Fibroblast of skin of left quadriceps (primary cell): ENCODE measurements at regions not wholly inside any gene's neighbourhood (a gene's known extent, or its start where the extent isn't known, plus 50 kb on each side); places are given as distances from the start of the nearest gene placed in this dataset.

Experiments used
- DNase-seq, 2 experiments: peaks; one replicate each; pipeline ENCODE4 v3.0.0-alpha.2; 2013; ENCODE audit warnings: low read depth in 2 of 2

- no peak for DNase-seq
Measured at GRCh38 chr17:53176629-53177028, 646.1 kb upstream of the KIF2B start.

GRCh38 chr17:53168413-53168812 lies 654.3 kb upstream of the KIF2B start:
- DNase-seq: no peak

DNA sequence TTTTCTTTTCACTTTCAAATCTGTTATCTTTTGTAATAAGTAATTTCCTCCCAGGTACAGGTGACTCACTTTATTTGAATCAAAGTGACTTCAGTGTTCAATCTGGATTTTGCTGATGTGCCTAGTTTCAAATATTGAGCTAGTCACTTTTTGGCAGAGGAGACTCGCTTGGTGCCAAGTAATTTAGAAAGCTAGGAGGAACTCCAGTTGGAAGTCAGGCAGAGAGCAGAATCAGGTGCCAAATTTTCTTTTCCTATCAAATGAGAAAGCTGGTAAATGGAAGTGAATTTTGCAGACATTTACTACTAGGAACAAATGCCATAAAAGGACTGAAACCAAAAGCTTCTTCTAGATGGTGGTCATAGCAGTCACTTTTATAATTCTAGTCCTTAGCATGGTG lies 656.0 kb upstream of the KIF2B start:
- no peak for DNase-seq

DNA sequence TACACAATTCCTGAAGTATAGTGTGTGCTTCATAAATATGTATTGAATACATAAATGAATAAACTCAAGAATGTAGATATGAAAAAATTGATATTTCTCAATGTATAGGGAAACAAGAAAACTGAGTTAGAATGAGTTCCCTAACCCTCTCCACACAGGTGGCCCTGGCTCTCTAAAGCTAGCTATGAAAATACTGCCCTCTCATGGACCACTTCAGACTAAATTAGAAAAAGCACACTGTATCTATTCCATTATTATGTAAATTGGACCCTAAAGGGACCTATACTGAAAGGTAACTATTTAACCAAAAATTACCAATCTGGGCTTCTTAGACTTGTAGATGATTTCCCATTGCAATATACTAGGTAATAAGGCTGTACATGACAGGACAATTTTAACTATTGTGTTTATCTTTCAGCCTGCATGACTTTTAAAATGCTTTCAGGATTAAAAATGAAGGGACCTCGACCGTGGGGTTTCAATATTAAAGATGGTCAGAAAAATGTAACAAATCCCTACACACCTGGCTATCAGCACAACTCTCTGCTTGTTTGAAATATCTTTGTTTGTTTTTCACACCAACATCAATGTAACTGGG lies 672.5 kb upstream of the KIF2B start:
- no peak for DNase-seq

DNA sequence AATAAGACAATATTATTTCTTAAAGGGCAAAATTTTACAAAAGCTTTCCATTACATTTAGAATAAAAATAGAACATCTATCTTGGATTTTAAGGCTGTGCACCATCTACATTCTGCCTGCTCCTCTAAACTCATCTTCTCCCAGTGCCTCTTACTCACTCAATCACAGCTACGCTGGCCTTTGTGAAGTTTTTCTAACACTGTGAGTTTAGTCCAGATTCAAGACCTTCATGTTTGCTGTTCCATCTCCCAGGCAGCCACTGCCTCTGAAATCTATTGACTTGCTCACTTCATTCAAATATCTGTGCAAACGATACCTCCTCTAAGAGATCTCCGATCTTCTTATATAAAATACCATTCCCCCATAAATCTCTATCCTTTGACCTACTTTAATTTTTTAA lies 673.4 kb upstream of the KIF2B start:
- no peak for DNase-seq

GRCh38 chr17:53148058-53148457 lies 674.7 kb upstream of the KIF2B start:
- DNase-seq: no peak

DNA sequence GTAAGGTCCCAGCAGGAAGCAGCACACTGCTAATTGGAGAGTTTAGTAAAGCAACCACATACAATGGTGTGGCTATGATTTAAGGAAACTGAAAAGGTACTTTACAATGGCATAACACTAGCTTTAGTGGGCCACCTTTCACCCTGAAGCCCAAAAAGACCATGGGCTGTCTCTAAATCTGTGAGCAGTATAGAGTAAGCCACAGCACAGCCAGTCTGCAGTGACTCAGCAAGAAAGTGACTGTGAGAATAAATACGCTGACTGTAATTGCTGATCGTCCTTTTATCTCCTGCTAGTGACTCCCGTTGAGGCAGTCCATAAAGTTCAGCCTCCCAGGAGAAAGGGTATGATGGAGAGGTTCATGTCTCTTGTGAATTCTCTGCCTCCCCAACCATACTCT lies 679.8 kb upstream of the KIF2B start:
- DNase-seq: no peak

DNA sequence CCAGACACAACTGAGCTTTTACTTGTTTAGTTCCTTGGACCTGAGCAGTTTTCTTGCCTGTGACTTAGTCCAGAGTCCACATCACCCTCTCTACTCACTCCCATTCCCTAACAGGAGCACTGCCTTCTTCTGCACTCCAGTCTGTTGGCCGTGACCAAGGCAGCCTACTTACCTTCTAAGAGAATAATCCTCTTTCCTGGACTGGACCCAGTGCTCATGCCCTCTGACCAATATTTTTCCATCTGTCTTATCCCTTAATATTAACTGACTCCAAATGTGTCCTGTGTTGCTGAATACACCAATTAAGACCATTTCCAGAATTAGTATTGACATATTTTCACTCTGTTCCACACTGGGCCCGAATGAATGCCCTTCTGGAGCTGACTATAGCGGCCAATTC lies 681.0 kb upstream of the KIF2B start:
- DNase-seq: no peak

GRCh38 chr17:53141280-53141679 lies 681.4 kb upstream of the KIF2B start:
- no peak for DNase-seq

DNA sequence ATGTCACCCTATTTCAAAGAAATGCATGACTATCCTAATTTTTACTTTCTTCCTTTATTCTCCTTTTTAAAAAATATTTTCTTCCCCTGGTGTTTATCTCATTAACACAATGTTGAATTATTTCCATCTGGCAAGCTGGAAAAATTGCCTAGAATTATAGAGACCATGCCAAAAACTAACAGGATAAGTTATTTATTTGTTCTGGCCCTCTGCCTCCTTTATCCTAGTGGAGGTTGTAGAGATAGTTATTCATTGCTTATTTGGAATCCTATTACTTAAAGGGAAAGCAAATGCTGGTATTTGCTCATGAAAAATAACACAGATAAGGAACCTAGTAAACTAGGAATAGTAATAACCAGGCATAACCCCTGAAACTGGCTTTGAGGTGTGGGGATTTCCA lies 684.9 kb upstream of the KIF2B start:
- DNase-seq: no peak

DNA sequence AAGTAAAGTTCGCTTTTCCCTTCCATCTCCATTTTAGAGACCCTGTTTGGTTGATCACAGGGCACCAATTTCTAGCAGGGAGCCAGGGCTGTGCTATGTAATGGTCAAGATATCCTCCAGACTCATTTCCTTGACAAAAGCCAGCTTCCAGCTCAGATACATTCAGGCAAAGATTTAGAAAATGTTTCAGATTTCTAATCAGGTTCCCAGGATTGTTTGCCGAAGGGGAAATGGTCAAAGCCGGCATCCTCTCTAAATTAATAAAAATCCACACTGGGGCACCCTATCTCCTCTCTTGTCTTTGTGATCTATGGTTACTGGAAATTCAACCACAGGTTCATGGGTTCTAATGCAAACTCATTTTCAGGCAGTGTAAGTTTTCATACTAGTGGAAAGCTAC lies 686.8 kb upstream of the KIF2B start:
- DNase-seq: no peak

DNA sequence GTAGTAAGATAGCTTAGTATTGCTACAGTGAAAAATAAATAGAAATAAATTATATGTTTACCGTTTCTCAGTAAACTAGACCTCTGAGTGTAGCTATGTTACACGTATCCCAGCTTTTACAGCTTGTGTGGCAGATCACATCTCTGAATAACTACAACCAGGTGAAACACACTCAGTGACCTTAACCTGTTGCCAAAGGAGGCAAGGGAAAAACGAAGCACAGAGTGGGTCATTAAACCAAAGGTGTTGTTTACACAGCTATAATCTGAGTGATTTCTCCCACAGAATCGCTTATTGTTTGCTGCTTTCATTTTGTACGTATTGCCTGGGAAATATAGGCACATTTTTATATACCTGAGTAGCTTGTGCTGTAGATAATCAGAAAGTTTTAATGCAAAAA lies 688.2 kb upstream of the KIF2B start:
- no peak for DNase-seq

DNA sequence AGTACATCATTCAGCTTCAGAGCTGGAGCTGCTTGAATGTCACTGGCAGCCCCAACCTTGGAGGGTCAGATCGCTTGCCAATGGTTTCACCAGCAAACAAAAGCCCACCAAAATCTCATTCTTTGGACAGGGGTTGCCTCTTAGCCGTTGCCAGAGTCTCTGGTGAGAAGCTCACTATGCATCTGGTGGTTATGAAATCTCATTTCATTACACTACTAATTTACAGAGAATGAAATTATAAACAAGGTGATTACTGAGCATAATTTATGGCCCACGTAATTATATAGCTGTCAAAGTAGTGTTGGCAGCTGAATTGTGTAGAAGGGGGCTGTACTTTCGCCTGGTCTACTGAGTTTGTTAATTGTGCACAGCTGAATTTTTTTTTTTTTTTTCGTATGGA lies 688.9 kb upstream of the KIF2B start:
- no peak for DNase-seq

DNA sequence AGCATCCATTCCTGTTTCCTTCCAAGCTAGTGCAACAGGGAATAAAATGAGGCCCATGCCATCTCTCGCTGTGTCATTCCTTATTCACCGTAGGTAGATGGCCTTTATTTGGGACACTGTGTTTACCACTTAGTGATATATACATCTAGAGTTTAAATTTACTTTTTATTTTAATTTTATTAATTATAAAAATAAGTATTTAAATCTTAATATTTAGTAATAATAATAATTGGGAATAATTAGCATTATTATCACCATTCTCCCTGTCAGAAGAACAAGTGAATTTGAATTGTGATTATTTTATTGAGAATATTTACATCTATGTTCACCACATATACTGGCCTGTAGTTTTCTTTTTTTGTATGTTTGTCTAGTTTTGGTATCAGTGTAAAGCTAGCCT lies 692.9 kb upstream of the KIF2B start:
- DNase-seq: no peak

GRCh38 chr17:53127331-53127730 lies 695.4 kb upstream of the KIF2B start:
- DNase-seq: no peak

GRCh38 chr17:53122966-53123365 lies 699.8 kb upstream of the KIF2B start:
- DNase-seq: no peak

DNA sequence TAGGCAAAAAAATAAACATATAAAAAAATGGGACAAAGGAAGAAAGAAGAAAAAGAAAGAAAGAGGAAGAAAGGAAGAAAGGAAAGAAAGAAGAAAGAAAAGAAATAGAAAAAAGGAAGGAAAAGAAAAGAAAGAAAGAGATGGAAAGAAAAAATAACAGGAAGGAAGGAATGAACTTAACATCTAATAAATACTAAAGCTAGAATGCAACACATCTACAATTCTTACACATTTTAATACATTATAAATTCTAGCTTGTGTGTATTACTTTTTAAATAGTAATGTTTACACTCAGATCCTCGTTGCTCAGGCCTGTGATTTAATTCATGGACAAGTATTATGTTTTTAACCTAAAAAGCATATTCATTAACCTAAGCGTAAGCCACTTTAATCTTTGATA lies 703.0 kb upstream of the KIF2B start:
- DNase-seq: no peak

DNA sequence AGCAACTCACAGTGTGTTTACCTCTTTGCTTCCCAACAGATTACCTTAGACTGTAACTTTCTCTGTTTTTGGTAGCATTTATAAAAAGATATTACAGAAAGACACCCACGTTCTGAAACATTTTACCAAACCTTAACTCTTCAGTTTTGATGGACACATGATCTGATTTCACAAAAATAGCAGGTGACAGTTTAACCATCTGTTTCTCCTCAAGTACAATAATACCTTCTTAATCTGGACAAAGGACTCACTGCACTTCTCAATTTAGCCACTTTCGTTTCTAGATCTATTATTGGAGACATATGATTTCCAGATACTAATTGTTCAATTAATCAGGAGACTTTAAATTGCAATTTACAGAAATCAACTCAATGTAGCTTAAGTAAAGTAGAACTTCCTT lies 703.8 kb upstream of the KIF2B start:
- DNase-seq: no peak

GRCh38 chr17:53106886-53107285 lies 715.8 kb upstream of the KIF2B start:
- no peak for DNase-seq

GRCh38 chr17:53101706-53102105 lies 721.0 kb upstream of the KIF2B start:
- DNase-seq: no peak

DNA sequence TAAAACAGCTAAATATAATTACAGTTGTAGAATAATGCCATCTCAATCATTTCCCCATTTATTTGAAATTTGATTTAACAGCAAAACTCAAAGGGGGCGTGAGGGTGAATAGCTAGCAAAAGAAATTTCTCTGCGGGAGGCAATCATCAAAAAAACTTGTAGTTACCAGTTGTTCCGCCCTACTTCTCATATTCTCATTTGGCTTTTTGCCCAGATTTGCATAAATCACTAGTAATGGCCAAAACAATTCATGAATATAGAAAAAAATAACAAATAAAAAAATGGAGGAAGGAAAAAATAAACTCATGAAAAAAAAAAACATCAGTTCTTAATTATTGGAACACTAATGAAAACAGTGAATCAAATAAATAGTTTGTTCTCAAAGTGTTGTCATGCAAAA lies 722.6 kb upstream of the KIF2B start:
- no peak for DNase-seq

DNA sequence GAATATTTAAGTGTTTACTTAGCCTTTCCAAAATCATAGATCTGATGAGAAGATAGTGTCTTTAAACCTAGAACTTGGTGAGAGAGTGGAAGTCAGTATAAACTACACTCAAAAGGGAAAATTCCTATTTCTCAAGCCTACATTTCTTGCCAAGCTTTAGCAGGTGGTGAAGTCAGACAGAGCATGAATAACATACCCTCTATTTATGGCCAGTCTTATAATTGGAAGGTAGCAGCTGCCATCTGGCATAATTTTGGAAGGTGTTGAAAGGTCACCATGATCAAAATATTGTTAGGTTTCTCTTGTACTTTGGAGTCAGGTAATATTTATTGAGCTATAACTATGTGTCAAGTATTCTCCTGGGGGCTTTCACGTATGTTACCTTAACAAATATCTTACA lies 729.3 kb upstream of the KIF2B start:
- DNase-seq: no peak

DNA sequence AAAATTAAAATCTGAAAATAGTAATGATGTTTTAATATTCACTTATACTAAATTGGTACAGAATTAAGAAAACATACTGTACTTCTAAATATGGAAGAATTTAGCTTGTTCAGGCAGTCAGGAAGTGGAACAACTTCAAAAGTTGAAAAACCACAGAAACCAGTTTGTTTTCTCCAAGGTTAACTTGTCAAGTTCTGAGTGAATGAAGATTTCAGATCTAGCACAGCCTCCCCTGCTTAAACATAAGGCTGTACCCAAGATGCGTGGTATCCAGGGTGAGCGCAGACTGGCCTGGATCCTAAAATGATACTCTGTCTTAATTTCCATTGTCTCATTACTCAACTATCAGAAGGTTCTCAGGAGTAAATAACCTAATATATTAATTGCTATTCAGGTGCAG lies 730.7 kb upstream of the KIF2B start:
- DNase-seq: no peak

- DNase-seq: no peak
Measured at GRCh38 chr17:53090770-53091169, 732.0 kb upstream of the KIF2B start.

DNA sequence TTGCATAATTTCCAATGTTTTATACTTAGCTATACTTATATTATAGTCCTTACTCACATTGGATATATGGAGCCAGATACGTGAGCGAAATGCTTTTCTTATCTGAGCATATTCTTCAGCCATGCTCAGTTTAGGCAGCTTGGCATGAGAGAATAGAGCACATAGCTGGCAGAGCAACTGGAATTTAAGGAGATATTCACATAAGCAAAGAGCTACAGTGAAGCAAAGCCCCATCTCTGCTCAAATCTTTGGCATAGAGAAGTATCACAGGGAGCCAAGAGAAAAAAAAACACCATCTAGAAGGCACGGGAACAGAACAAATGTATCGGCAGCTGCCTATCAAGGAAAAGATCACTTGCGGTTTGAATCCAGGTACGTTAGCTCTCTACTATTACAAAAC lies 734.2 kb upstream of the KIF2B start:
- no peak for DNase-seq
